IPS-NIHi7 (cell line): ENCODE measurements at regions not wholly inside any gene's neighbourhood (a gene's known extent, or its start where the extent isn't known, plus 50 kb on each side); places are given as distances from the start of the nearest gene placed in this dataset.
"Not testable (repeated sequence)": the region's sequence is repeated elsewhere in the genome, so short reads cannot be mapped to it uniquely, and the experiment has no call there.

Source experiments
- DNase-seq: peaks from one replicate; pipeline ENCODE4 v3.0.0; 2012; ENCODE audit warnings: mixed read lengths; ENCODE audit errors: extremely low spot score

GRCh38 chr7:145106001-145106400 lies 270.1 kb upstream of the TPK1 start:
- no peak for DNase-seq

- no peak for DNase-seq
Observed at GRCh38 chr7:145105561-145105960, 269.7 kb upstream of the TPK1 start.

GRCh38 chr7:145104400-145104799 lies 268.5 kb upstream of the TPK1 start:
- DNase-seq = no peak

GRCh38 chr7:145102199-145102598 lies 266.3 kb upstream of the TPK1 start:
- not testable (repeated sequence) for DNase-seq

GRCh38 chr7:145092766-145093165 lies 256.9 kb upstream of the TPK1 start:
- DNase-seq = no peak

GRCh38 chr7:145088111-145088745 lies 252.4 kb upstream of the TPK1 start:
- peak; percentile 9 for DNase-seq

GRCh38 chr7:145082366-145083161 lies 246.7 kb upstream of the TPK1 start:
- DNase-seq = peak; percentile 11

GRCh38 chr7:145065473-145065872 lies 229.6 kb upstream of the TPK1 start:
- no peak for DNase-seq

- DNase-seq = no peak
Observed at GRCh38 chr7:145064114-145064513, 228.3 kb upstream of the TPK1 start.

GRCh38 chr7:145053781-145054180 lies 217.9 kb upstream of the TPK1 start:
- no peak for DNase-seq

GRCh38 chr7:145050415-145050814 lies 214.6 kb upstream of the TPK1 start:
- no peak for DNase-seq

- peak; percentile 46 for DNase-seq
Observed at GRCh38 chr7:145036604-145037405, 201.0 kb upstream of the TPK1 start.

- DNase-seq = no peak
Observed at GRCh38 chr7:145031162-145031561, 195.3 kb upstream of the TPK1 start.

GRCh38 chr7:145030754-145031153 lies 194.9 kb upstream of the TPK1 start:
- DNase-seq = no peak

- DNase-seq = no peak
Observed at GRCh38 chr7:145020454-145020853, 184.6 kb upstream of the TPK1 start.

- DNase-seq = peak; percentile 49
Observed at GRCh38 chr7:145016068-145016467, 180.2 kb upstream of the TPK1 start.

GRCh38 chr7:145009876-145010275 lies 174.0 kb upstream of the TPK1 start:
- no peak for DNase-seq

GRCh38 chr7:145005601-145006000 lies 169.7 kb upstream of the TPK1 start:
- no peak for DNase-seq

GRCh38 chr7:144997512-144997911 lies 161.7 kb upstream of the TPK1 start:
- DNase-seq = no peak

GRCh38 chr7:144995495-144995894 lies 159.6 kb upstream of the TPK1 start:
- DNase-seq = no peak

GRCh38 chr7:144991041-144991440 lies 155.2 kb upstream of the TPK1 start:
- no peak for DNase-seq

GRCh38 chr7:144987686-144988085 lies 151.8 kb upstream of the TPK1 start:
- no peak for DNase-seq

- no peak for DNase-seq
Observed at GRCh38 chr7:144982133-144982532, 146.3 kb upstream of the TPK1 start.
